SKM-1 treated with dmso at 0.1 percent for 144 hours (cell line): ENCODE measurements at regions not wholly inside any gene's neighbourhood (a gene's known extent, or its start where the extent isn't known, plus 50 kb on each side); places are given as distances from the start of the nearest gene placed in this dataset.

Experiments
- DNase-seq: peaks from one replicate; lab custom pipeline; 2025; ENCODE audit not compliant: unreplicated experiment; lab: John Stamatoyannopoulos, UW

- DNase-seq, result no peak
Observed at GRCh38 chr5:2658447-2658846, 93.0 kb downstream of the IRX2 start.

GRCh38 chr5:2657151-2657550 lies 94.3 kb downstream of the IRX2 start:
- no peak for DNase-seq

- no peak for DNase-seq
Observed at GRCh38 chr5:2656206-2656605, 95.3 kb downstream of the IRX2 start.

GRCh38 chr5:2653991-2654390 lies 97.5 kb downstream of the IRX2 start:
- DNase-seq, result no peak

- no peak for DNase-seq
Observed at GRCh38 chr5:2651116-2651515, 100.4 kb downstream of the IRX2 start.

- DNase-seq, result no peak
Observed at GRCh38 chr5:2642684-2643345, 108.7 kb downstream of the IRX2 start.

GRCh38 chr5:2640717-2641116 lies 110.8 kb downstream of the IRX2 start:
- DNase-seq, result no peak

- no peak for DNase-seq
Observed at GRCh38 chr5:2639425-2639824, 112.1 kb downstream of the IRX2 start.

GRCh38 chr5:2634399-2635176 lies 116.9 kb downstream of the IRX2 start:
- no peak for DNase-seq

- no peak for DNase-seq
Observed at GRCh38 chr5:2633992-2634391, 117.5 kb downstream of the IRX2 start.

GRCh38 chr5:2631758-2632157 lies 119.7 kb downstream of the IRX2 start:
- DNase-seq, result no peak

GRCh38 chr5:2629045-2629444 lies 122.4 kb downstream of the IRX2 start:
- no peak for DNase-seq

- no peak for DNase-seq
Observed at GRCh38 chr5:2627867-2628266, 123.6 kb downstream of the IRX2 start.

- DNase-seq, result no peak
Observed at GRCh38 chr5:2626572-2626971, 124.9 kb downstream of the IRX2 start.

- DNase-seq, result no peak
Observed at GRCh38 chr5:2622866-2623265, 128.6 kb downstream of the IRX2 start.

- DNase-seq, result no peak
Observed at GRCh38 chr5:2621631-2622030, 129.8 kb downstream of the IRX2 start.

GRCh38 chr5:2619216-2619615 lies 132.3 kb downstream of the IRX2 start:
- DNase-seq, result no peak

- DNase-seq, result no peak
Observed at GRCh38 chr5:2617461-2617860, 134.0 kb downstream of the IRX2 start.

GRCh38 chr5:2615917-2616316 lies 135.6 kb downstream of the IRX2 start:
- DNase-seq, result no peak

GRCh38 chr5:2614571-2614970 lies 136.9 kb downstream of the IRX2 start:
- DNase-seq, result no peak

- no peak for DNase-seq
Observed at GRCh38 chr5:2611659-2612058, 139.8 kb downstream of the IRX2 start.

- no peak for DNase-seq
Observed at GRCh38 chr5:2610986-2611385, 140.5 kb downstream of the IRX2 start.

GRCh38 chr5:2608391-2608790 lies 143.1 kb downstream of the IRX2 start:
- no peak for DNase-seq
